DOHH2 (cell line): ENCODE measurements at regions not wholly inside any gene's neighbourhood (a gene's known extent, or its start where the extent isn't known, plus 50 kb on each side); places are given as distances from the start of the nearest gene placed in this dataset.

Experiments
- EZH2phosphoT487 ChIP-seq: fragments of 200-600 bp; sonication (generic); IDR thresholded peaks from 2 replicates; pipeline ENCODE4 v1.6.1; 2017; ENCODE audit warnings: borderline replicate concordance, mild to moderate bottlenecking, antibody characterized with exemption, low read length, moderate library complexity, mixed read lengths
- TF ChIP-seq, protein P1 (sequence below): fragments of 200-600 bp; sonication (generic); IDR thresholded peaks from one replicate; pipeline ENCODE4 v1.5.1; 2014; ENCODE audit warnings: antibody characterized with exemption, mild to moderate bottlenecking, low read depth, low read length; ENCODE audit not compliant: poor library complexity, severe bottlenecking

GRCh38 chr10:89973326-89973725 is 271.9 kb downstream of the KIF20B start:
- TF ChIP-seq, protein P1, sequence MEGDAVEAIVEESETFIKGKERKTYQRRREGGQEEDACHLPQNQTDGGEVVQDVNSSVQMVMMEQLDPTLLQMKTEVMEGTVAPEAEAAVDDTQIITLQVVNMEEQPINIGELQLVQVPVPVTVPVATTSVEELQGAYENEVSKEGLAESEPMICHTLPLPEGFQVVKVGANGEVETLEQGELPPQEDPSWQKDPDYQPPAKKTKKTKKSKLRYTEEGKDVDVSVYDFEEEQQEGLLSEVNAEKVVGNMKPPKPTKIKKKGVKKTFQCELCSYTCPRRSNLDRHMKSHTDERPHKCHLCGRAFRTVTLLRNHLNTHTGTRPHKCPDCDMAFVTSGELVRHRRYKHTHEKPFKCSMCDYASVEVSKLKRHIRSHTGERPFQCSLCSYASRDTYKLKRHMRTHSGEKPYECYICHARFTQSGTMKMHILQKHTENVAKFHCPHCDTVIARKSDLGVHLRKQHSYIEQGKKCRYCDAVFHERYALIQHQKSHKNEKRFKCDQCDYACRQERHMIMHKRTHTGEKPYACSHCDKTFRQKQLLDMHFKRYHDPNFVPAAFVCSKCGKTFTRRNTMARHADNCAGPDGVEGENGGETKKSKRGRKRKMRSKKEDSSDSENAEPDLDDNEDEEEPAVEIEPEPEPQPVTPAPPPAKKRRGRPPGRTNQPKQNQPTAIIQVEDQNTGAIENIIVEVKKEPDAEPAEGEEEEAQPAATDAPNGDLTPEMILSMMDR: no peak
- TF ChIP-seq EZH2phosphoT487: no peak
